Left colon (tissue), 2 donors: ENCODE measurements at regions not wholly inside any gene's neighbourhood (a gene's known extent, or its start where the extent isn't known, plus 50 kb on each side); places are given as distances from the start of the nearest gene placed in this dataset.

Experiments
- ATAC-seq: fragments of 200-7000 bp; cut with Tn5 transposase; one replicate; pipeline ENCODE4 v1.9.1; 2020; ENCODE audit warnings: mild to moderate bottlenecking, moderate library complexity
- DNase-seq, 2 donors: peaks; one replicate each; pipeline ENCODE4 v3.0.0-alpha.2; 2020
- intact Hi-C, 2 donors: fragments of 100-400 bp; cut with DNase I in 1 of 2; cut with micrococcal nuclease in 1 of 2; formaldehyde crosslinking; loops; one replicate each; pipeline versions ENCODE4 v1.11.2 to v1.14.0; 2022; cut with DNase I, micrococcal nuclease
- donor health status: DM: no; HTN: no; CAD: no.
- donor health status: DM: yes; HTN: yes; CAD: no.

GRCh38 chr12:78712834-78713481 lies 151.6 kb upstream of the SYT1 start:
- DNase-seq (no peak), ATAC-seq (no peak)
- intact Hi-C loops, result no loop called here

GRCh38 chr12:78719721-78720120 lies 144.9 kb upstream of the SYT1 start:
- no peak for ATAC-seq
- no peak for DNase-seq
- intact Hi-C loops, result no loop called here

DNA sequence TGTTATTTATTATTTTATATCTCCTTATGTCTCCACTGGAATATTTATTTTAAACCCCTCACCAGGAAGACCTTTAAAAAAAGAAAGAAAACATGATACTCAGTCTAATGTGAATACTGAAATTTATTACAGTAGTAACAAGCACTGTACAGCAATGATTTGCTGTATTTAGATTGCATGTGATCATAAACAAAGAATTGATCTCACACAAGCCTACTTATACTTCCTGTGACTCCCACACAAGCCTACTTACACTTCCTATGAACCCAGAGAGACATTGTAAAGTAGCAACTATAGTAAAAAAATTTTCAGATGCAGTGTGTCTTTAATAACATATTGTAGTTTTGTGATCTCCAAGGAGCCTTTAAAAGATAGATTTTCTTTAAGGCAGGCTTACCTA lies 142.7 kb upstream of the SYT1 start:
- no peak for DNase-seq

GRCh38 chr12:78725033-78725432 lies 139.5 kb upstream of the SYT1 start:
- DNase-seq (no peak), ATAC-seq (no peak)
- intact Hi-C loops, result no loop called here

More for the DNA sequence above, 142.7 kb upstream of the SYT1 start:
- intact Hi-C loops, result no loop called here
- ATAC-seq, result no peak

DNA sequence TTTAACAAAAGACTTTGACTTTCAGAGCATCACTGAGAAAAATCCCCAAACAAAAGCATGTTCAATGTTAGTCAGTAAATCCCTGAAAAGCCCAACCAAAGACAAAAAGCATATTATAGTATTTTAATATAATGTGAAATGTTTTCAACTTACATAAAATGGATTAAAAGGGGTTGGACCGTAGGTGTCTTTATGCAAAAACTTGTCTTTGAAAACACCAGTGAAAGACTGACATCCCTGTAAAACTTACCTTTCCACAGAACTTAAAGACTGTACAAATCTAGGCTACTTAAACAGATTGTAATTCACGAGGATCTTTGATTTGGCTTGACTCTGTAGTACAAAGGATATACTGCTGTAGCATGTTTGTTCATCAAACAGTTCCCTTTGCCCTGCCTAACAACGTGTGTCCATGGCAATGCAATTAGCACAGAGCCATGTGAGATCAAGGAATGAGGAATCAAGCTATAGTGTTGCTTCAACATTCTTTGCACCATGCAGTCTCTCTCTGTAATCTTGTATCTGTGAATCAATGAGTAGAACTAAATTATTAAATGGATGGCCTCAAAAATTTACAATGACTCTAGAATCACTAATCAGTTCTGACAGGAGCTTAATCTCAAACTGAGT lies 138.5 kb upstream of the SYT1 start:
- ATAC-seq, result peak; percentile 99
- DNase-seq, result peak; percentile 19 to 33
- intact Hi-C loops, result no loop called here

GRCh38 chr12:78726854-78727253 lies 137.7 kb upstream of the SYT1 start:
- intact Hi-C loops, result no loop called here
- ATAC-seq, result peak; percentile 79

GRCh38 chr12:78732481-78732880 lies 132.1 kb upstream of the SYT1 start:
- DNase-seq, result no peak
- intact Hi-C loops, result no loop called here
- ATAC-seq, result no peak

More at GRCh38 chr12:78726854-78727253, 137.7 kb upstream of the SYT1 start:
- DNase-seq, result no peak

DNA sequence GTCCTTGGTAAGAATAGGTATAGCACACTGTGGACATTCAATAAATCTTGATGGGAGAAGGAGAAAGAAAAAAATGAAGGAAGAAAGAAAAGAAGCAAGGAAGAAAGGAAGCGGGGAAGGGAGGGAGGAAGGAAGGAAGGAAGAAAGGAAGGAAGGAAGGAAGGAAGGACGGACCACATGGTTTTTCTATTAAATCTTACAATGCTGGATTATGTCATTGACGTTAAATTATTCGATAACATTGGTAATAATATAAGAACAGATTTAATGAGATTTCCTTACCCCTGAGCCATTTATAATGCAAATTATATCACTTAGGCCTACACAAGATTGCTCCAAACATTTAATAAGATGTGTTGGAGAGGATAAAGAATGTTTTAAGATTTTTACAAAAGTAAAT lies 124.9 kb upstream of the SYT1 start:
- no peak for DNase-seq
- ATAC-seq, result no peak
- intact Hi-C loops, result no loop called here

DNA sequence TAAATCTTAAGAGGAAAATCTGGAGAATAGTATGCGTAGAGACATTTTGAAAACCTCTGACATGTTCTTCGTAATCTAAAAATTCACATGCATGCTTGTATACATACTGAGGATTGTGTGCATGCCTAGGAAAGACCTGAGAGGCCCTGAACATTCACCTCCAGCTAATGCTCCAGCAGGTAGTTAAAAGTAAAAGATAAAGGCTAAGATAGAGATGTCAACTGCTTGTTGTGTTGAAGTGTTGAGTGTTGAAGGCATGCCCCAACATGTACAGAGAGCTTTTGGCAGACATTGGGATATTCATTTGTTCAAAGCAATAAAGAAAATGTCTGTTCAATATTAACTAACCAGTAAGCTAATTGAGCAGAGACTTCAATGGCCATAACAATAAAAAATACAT lies 118.6 kb upstream of the SYT1 start:
- no peak for ATAC-seq
- DNase-seq, result no peak
- intact Hi-C loops, result no loop called here

- no peak for ATAC-seq
- intact Hi-C loops, result no loop called here
- no peak for DNase-seq
These were observed 111.5 kb upstream of the SYT1 start for GRCh38 chr12:78753058-78753457.

GRCh38 chr12:78756936-78757335 lies 107.6 kb upstream of the SYT1 start:
- intact Hi-C loops, result no loop called here
- DNase-seq (no peak), ATAC-seq (no peak)

DNA sequence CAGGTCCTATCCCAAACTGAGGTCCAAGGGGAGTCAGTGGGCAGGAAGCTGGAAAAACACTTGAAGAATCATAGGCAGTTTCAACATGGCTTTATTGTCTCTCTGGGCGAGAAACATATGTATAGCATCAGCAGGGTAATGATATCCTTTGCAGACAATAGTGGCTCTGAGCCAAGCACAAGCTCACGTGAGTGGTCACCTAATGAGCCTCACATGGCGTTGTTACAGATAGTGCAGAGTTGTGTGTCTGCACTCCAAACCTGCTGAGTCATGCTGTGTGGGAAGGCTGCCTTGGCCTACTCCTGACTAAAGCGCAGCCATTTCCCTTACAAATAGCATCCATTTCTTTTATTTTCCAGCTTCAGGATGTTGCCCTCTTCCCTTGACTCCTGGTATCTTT lies 105.2 kb upstream of the SYT1 start:
- intact Hi-C loops, result no loop called here
- peak in 1 of 2 donors; percentile 2 for DNase-seq
- no peak for ATAC-seq

DNA sequence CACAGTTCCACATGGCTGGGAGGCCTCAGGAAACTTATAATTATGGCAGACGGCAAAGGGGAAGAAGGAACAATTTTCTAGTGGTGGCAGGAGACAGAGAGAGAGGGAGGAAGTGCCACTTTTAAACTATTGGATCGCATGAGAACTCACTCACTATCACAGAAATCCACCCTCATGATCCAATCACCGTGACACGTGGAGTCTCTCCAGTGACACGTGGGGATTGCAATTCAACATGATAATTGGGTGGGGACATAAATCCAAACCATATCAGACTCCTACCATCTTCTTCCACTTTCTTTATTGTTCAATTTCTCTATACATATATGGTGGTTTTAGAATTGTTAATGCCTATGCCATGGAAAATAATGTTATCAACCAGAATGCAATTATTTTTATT lies 103.7 kb upstream of the SYT1 start:
- ATAC-seq, result no peak
- no peak for DNase-seq
- intact Hi-C loops, result no loop called here

GRCh38 chr12:78764913-78765312 lies 99.7 kb upstream of the SYT1 start:
- intact Hi-C loops, result no loop called here
- no peak for DNase-seq
- no peak for ATAC-seq

DNA sequence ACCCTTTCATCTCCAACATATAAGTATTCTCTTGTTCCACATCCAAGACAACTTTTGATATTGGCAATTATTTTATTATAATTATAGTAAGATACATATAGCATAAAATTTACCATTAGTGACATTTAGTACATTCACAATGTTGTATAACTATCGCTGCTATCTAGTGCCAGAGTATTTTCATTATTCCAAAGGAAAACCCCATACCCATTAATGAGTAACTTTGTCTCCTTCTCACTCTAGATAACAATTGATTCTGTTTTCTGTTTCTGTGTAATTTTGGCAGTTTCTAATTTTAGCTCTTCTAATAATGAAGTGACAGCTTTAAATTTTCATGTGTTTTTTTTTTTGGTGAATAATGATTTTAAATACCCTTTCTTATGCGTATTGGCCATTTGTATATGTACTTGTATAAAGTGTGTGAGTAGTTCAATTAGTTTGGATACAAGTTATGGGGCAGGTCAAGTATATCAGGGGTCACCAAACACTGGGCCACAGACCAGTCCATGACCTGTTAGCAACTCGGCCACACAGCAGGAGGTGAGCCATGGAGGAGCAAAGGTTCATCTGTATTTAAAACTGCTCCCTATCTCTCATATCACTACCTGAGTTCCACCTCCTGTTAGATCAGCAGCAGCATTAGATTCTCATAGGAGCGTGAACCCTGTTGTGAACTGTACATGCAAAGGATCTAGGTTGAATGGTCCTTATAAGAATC lies 97.2 kb upstream of the SYT1 start:
- intact Hi-C loops, result no loop called here
- DNase-seq, result no peak
- ATAC-seq, result no peak

GRCh38 chr12:78778339-78778738 lies 86.2 kb upstream of the SYT1 start:
- intact Hi-C loops, result no loop called here
- no peak for ATAC-seq
- DNase-seq, result no peak

DNA sequence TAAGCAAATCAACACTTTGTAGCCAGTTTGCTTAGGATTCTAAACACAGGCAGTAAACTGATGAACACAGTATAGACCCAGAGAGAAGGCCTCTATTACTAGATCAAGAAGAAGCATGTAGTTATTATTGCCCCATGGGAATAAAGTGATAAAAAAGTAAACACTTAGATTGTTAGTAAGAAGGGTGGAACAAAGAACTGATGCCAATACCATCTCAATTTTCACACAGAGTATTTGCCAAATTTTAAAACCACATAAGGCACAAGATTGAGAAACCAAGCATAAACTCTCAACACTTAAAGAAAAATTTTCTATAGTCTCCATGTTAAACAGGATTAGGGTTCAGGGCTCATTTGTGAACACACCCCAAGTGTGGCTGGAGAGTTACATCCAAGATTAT lies 77.0 kb upstream of the SYT1 start:
- intact Hi-C loops, result no loop called here
- ATAC-seq, result no peak
- DNase-seq, result no peak

GRCh38 chr12:78790148-78790547 lies 74.4 kb upstream of the SYT1 start:
- DNase-seq, result no peak
- ATAC-seq, result no peak
- intact Hi-C loops, result no loop called here

- intact Hi-C loops, result no loop called here
- DNase-seq (no peak), ATAC-seq (no peak)
These were observed 72.4 kb upstream of the SYT1 start for GRCh38 chr12:78792052-78792698.

DNA sequence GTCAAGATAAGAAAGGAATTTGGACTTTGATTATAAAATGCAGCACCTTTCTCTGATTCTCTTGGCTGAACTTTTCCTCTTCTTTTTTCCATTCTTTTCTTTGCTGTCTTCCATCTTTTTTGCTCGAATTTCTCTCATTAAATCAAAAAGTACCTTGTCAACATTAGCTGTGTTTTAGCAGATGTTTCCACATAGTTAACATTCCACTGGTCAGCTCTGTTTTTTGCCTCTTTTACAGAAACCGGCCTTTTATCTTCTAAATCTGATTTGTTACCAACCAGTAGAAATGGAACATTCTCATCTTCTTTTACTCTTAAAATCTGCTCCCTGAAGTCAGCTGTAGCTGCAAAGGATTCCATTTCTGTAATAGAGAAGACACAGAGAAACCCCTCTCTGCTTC lies 71.1 kb upstream of the SYT1 start:
- DNase-seq (no peak), ATAC-seq (no peak)
- intact Hi-C loops, result no loop called here
